ENCODE measurements at regions not wholly inside any gene's neighbourhood (a gene's known extent, or its start where the extent isn't known, plus 50 kb on each side); places are given as distances from the start of the nearest gene placed in this dataset.

DNA sequence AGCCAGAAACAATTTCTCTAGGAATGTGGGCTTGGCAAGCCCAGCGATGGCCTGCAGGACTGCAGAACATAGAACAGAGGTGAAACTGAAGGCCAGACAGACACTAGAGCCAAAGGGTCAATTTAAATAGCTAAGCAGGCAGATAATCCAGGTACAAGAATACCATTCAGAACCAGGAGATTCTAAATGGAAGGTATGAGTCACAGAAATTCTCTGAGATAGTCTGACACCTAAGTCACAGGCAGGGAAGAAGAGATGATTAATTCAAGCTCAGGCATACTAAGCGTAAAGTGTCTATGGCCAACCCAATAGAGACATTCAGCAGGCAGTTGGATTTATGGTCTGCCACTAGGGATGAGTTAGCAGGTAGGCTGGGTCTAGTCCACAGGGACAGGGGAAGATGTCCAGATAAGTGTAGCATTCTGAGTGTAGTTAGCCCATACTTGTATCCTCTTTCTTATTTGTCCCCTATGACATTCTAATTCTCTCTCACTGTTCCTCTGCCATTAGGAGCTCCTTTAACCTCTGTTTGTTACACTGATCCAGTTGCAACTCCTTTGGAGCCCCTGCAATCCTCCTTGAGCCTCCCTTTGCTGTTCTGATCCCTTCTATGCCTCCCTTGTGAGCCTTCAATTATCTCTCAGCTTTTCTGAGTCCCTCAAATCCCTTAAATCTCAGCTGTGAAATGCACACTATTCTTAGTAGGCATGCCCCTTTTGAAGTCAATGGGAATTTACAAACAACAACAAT lies 383.8 kb downstream of the LMO4 start:
- H3K27ac ChIP-seq (ENCODE audit: low read length): peak overlapping the region; percentile 83
- peak; percentile 70 to 86 for DNase-seq

GRCh38 chr1:87714278-87714677 lies 385.6 kb downstream of the LMO4 start:
- Histone ChIP-seq H3K27ac (ENCODE audit: low read length) (no peak overlapping the region), H3K9me3 (ENCODE audit: control insufficient read depth, low read depth, low read length) (no peaks in the 10 kb centered on the region), H3K4me1 (ENCODE audit: control insufficient read depth, insufficient read depth, low read length) (peaks cover 31% of the 10 kb centered on the region), H3K27me3 (ENCODE audit: control insufficient read depth, insufficient read depth, low read length) (no peaks in the 10 kb centered on the region), H3K36me3 (ENCODE audit: control insufficient read depth, insufficient read depth, low read length) (no peaks in the 10 kb centered on the region), H3K4me3 (ENCODE audit: low read length) (no peak overlapping the region)
- no CpG with 5 or more reads among the region's 2 CpGs for WGBS (ENCODE audit: insufficient coverage, low lambda C conversion rate)
- no peak for DNase-seq

More for the DNA sequence above, 383.8 kb downstream of the LMO4 start:
- Histone ChIP-seq H3K9me3 (ENCODE audit: control insufficient read depth, low read depth, low read length) (no peaks in the 10 kb centered on the region), H3K27me3 (ENCODE audit: control insufficient read depth, insufficient read depth, low read length) (no peaks in the 10 kb centered on the region), H3K36me3 (ENCODE audit: control insufficient read depth, insufficient read depth, low read length) (no peaks in the 10 kb centered on the region), H3K4me1 (ENCODE audit: control insufficient read depth, insufficient read depth, low read length) (peaks cover 18% of the 10 kb centered on the region), H3K4me3 (ENCODE audit: low read length) (no peak overlapping the region)
- WGBS (ENCODE audit: insufficient coverage, low lambda C conversion rate): no CpG with 5 or more reads among the region's 2 CpGs

DNA sequence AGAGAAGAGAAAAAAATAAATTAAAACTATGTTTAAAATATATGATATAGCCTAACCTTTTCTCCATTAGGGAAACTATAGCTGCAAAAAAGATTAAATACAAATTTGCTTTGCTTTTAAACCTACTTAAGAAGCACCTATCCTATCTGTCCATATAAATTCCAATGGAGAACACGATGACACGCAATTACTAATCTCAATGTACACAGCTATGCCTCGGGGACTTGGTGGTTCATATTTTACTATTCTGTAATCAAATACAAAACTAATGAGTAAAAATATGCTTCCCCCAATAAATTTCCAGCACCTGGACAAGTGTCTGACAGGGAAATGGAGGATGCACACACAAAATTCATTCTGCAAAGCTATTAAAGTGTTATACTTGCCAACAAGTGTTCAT lies 386.4 kb downstream of the LMO4 start:
- H3K27me3 ChIP-seq (ENCODE audit: control insufficient read depth, insufficient read depth, low read length): no peaks in the 10 kb centered on the region
- no peak for DNase-seq

DNA sequence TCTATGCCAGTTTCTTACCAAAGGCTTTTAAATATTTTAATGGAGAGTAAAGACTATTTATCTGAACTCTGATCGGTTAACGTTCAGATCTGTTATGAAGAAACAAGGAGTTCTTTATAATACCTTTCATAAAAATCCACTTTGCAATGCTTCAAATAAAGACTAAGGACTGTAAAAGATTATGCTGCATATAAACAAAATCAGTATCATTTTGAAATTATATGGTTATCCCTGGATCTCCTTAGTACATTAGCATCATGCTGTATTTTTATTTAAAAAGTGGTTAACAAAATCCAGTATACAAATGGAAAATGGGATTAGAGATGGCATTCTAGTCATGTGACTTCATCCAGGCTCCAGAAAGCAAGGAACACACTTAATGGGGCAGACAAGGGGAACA lies 386.8 kb downstream of the LMO4 start:
- Histone ChIP-seq H3K27me3 (ENCODE audit: control insufficient read depth, insufficient read depth, low read length) (no peaks in the 10 kb centered on the region), H3K4me1 (ENCODE audit: control insufficient read depth, insufficient read depth, low read length) (peaks cover 41% of the 10 kb centered on the region), H3K4me3 (ENCODE audit: low read length) (no peak overlapping the region), H3K9me3 (ENCODE audit: control insufficient read depth, low read depth, low read length) (no peaks in the 10 kb centered on the region), H3K27ac (ENCODE audit: low read length) (no peak overlapping the region), H3K36me3 (ENCODE audit: control insufficient read depth, insufficient read depth, low read length) (no peaks in the 10 kb centered on the region)
- 43% methylated on average over 2 of the region's 2 CpGs for WGBS (ENCODE audit: insufficient coverage, low lambda C conversion rate)
- DNase-seq: no peak

More for the DNA sequence above, 386.4 kb downstream of the LMO4 start:
- Histone ChIP-seq H3K9me3 (ENCODE audit: control insufficient read depth, low read depth, low read length) (no peaks in the 10 kb centered on the region), H3K4me3 (ENCODE audit: low read length) (no peak overlapping the region), H3K36me3 (ENCODE audit: control insufficient read depth, insufficient read depth, low read length) (no peaks in the 10 kb centered on the region), H3K27ac (ENCODE audit: low read length) (no peak overlapping the region), H3K4me1 (ENCODE audit: control insufficient read depth, insufficient read depth, low read length) (peaks cover 38% of the 10 kb centered on the region)
- WGBS (ENCODE audit: insufficient coverage, low lambda C conversion rate): 60% methylated on average over 2 of the region's 3 CpGs

DNA sequence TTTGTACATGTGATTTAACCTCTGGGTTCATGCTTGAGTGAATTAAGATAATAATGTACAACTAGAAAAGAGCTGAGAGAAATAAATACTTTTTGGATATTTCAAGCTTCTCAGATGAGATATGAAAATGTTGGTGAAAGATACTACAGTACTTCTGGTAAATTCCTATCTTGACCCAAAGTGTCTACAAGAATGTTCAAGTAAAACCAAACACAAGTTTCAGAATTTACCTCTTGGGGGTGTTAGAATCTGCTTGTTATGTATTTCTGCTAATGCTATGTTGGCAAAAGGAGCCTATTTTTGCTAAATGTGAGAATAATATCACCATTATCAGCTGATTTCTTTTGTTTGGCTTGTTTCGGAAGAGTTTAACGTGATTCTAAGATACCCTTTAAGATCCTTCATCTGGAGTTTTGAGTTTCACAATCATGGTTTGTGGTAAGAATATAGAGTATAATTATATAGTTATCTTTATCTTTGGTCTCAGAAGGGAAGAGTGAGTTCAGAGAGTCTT lies 388.5 kb downstream of the LMO4 start:
- Histone ChIP-seq H3K4me1 (ENCODE audit: control insufficient read depth, insufficient read depth, low read length) (peaks cover 41% of the 10 kb centered on the region), H3K27ac (ENCODE audit: low read length) (peak overlapping the region; percentile 74), H3K4me3 (ENCODE audit: low read length) (no peak overlapping the region), H3K9me3 (ENCODE audit: control insufficient read depth, low read depth, low read length) (no peaks in the 10 kb centered on the region), H3K27me3 (ENCODE audit: control insufficient read depth, insufficient read depth, low read length) (no peaks in the 10 kb centered on the region), H3K36me3 (ENCODE audit: control insufficient read depth, insufficient read depth, low read length) (no peaks in the 10 kb centered on the region)
- no CpG with 5 or more reads among the region's 2 CpGs for WGBS (ENCODE audit: insufficient coverage, low lambda C conversion rate)
- peak in 1 of 2 donors; percentile 50 for DNase-seq

DNA sequence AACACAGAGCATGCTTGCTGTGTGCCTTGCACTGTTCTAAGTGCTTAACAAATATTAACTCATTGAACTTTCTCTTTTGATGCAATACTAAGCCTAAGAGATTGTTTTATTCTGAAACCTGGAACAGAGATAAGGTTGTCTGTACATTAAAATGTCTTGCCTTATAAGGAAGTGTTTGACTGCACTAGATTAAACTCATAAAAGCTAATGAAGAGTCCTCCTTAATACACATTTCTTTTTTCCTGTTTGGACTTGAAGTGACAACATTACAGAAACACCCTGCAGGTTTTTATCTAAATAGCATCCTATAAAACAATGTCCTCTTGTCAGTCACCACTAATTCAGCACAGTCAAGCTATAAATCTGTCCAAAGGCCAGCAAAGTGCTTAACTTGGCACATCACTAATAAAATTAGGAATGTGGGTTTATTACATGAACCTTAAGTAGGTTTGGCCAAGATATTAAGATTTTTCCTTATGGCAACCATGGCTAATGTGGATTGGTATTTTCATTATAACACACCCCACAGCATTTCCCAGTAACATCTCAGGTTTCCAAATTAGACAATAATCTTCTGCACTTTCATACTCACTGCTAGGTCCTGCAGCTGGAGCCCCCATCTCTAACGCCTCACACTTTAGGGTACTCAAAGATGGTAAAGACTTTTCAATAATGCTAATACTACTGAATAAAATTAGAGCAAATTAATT lies 389.7 kb downstream of the LMO4 start:
- Histone ChIP-seq H3K9me3 (ENCODE audit: control insufficient read depth, low read depth, low read length) (no peaks in the 10 kb centered on the region), H3K36me3 (ENCODE audit: control insufficient read depth, insufficient read depth, low read length) (no peaks in the 10 kb centered on the region), H3K27me3 (ENCODE audit: control insufficient read depth, insufficient read depth, low read length) (no peaks in the 10 kb centered on the region), H3K4me3 (ENCODE audit: low read length) (no peak overlapping the region), H3K27ac (ENCODE audit: low read length) (peak overlapping the region; percentile 74), H3K4me1 (ENCODE audit: control insufficient read depth, insufficient read depth, low read length) (peaks cover 37% of the 10 kb centered on the region)
- DNase-seq: peak; percentile 82 to 94
- 50% methylated on average over 1 of the region's 1 CpG for WGBS (ENCODE audit: insufficient coverage, low lambda C conversion rate)

- 39% methylated on average over 2 of the region's 3 CpGs for WGBS (ENCODE audit: insufficient coverage, low lambda C conversion rate)
- H3K4me1 ChIP-seq (ENCODE audit: control insufficient read depth, insufficient read depth, low read length): peaks cover 37% of the 10 kb centered on the region
- no peak overlapping the region for H3K4me3 ChIP-seq (ENCODE audit: low read length)
Observed at GRCh38 chr1:87719658-87720057, 391.0 kb downstream of the LMO4 start.

DNA sequence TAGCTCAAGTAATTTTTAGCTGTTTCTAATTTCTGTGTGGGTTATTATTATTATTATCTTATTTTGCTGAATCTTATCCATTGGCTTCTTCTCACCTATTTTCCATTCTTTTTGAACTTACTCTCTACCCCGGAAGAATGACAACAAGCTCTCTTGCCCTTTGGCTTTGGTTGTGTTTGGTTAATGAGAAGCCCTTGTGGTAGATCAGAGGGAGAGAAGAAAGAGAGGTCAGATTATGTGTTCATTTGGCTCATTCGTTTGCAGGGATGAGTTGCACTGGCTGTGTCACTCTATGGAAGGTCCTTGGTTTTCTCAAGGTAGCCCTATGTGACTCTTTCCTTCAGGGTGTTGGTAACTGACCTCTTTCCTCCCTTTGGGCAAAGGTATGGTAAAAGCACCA lies 391.9 kb downstream of the LMO4 start:
- no peaks in the 10 kb centered on the region for H3K9me3 ChIP-seq (ENCODE audit: control insufficient read depth, low read depth, low read length)
- no peak overlapping the region for H3K4me3 ChIP-seq (ENCODE audit: low read length)
- peak overlapping the region; percentile 4 for H3K27ac ChIP-seq (ENCODE audit: low read length)
- peak in 1 of 2 donors; percentile 34 for DNase-seq
- H3K27me3 ChIP-seq (ENCODE audit: control insufficient read depth, insufficient read depth, low read length): no peaks in the 10 kb centered on the region
- WGBS (ENCODE audit: insufficient coverage, low lambda C conversion rate): no CpG with 5 or more reads among the region's 2 CpGs
- no peaks in the 10 kb centered on the region for H3K36me3 ChIP-seq (ENCODE audit: control insufficient read depth, insufficient read depth, low read length)
- peaks cover 37% of the 10 kb centered on the region for H3K4me1 ChIP-seq (ENCODE audit: control insufficient read depth, insufficient read depth, low read length)

More at GRCh38 chr1:87719658-87720057, 391.0 kb downstream of the LMO4 start:
- Histone ChIP-seq H3K9me3 (ENCODE audit: control insufficient read depth, low read depth, low read length) (no peaks in the 10 kb centered on the region), H3K27ac (ENCODE audit: low read length) (no peak overlapping the region), H3K36me3 (ENCODE audit: control insufficient read depth, insufficient read depth, low read length) (no peaks in the 10 kb centered on the region), H3K27me3 (ENCODE audit: control insufficient read depth, insufficient read depth, low read length) (no peaks in the 10 kb centered on the region)
- DNase-seq: no peak

- Histone ChIP-seq H3K27ac (ENCODE audit: low read length) (no peak overlapping the region), H3K27me3 (ENCODE audit: control insufficient read depth, insufficient read depth, low read length) (no peaks in the 10 kb centered on the region), H3K36me3 (ENCODE audit: control insufficient read depth, insufficient read depth, low read length) (no peaks in the 10 kb centered on the region), H3K9me3 (ENCODE audit: control insufficient read depth, low read depth, low read length) (no peaks in the 10 kb centered on the region), H3K4me3 (ENCODE audit: low read length) (no peak overlapping the region), H3K4me1 (ENCODE audit: control insufficient read depth, insufficient read depth, low read length) (peaks cover 23% of the 10 kb centered on the region)
- DNase-seq: no peak
Observed at GRCh38 chr1:87723193-87723592, 394.5 kb downstream of the LMO4 start.

DNA sequence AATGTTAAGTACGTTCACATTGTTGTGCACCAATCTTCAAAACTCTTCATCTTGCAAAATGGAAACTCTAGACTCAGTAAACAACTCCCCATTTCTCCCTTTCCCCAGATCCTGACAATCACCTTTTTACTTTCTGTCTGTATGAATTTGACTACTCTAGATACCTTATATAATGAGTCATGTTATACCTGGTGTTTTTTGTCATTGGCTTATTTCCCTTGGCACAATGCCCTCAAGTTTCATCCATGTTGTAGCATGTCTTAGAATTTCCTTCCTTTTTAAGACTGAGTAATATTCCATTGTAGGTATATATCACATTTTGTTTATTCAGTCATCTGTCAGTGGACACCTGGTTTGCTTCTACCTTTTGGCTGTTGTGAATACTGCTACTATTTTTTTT lies 399.5 kb downstream of the LMO4 start:
- no peak for DNase-seq
- Histone ChIP-seq H3K4me3 (ENCODE audit: low read length) (no peak overlapping the region), H3K36me3 (ENCODE audit: control insufficient read depth, insufficient read depth, low read length) (no peaks in the 10 kb centered on the region), H3K27ac (ENCODE audit: low read length) (no peak overlapping the region), H3K27me3 (ENCODE audit: control insufficient read depth, insufficient read depth, low read length) (no peaks in the 10 kb centered on the region), H3K4me1 (ENCODE audit: control insufficient read depth, insufficient read depth, low read length) (no peaks in the 10 kb centered on the region), H3K9me3 (ENCODE audit: control insufficient read depth, low read depth, low read length) (no peaks in the 10 kb centered on the region)
- WGBS (ENCODE audit: insufficient coverage, low lambda C conversion rate): 83% methylated on average over 1 of the region's 1 CpG
